ENCODE measurements at regions not wholly inside any gene's neighbourhood (a gene's known extent, or its start where the extent isn't known, plus 50 kb on each side); places are given as distances from the start of the nearest gene placed in this dataset.

GRCh38 chr1:55286856-55287602 lies 71.9 kb upstream of the USP24 start:
- H3K27me3 Mint-ChIP-seq, result no peaks in the 10 kb centered on the region
- peaks cover 5% of the 10 kb centered on the region in 2 donors for H3K9me3 Mint-ChIP-seq
- peak overlapping the region; percentile 99 for H3K27ac Mint-ChIP-seq
- peak overlapping the region; percentile 68 to 81 for H3K4me3 Mint-ChIP-seq
- H3K36me3 Mint-ChIP-seq, result peaks cover 6 to 22% of the 10 kb centered on the region in 2 donors
- H3K4me1 Mint-ChIP-seq, result peaks cover 36 to 52% of the 10 kb centered on the region in 2 donors
- ATAC-seq (replicated peaks) (peak; percentile 62 to 67), DNase-seq (peak; percentile 59)

GRCh38 chr1:55285834-55286233 lies 70.7 kb upstream of the USP24 start:
- Mint-ChIP-seq H3K27me3 (no peaks in the 10 kb centered on the region), H3K4me1 (peaks cover 36 to 52% of the 10 kb centered on the region in 2 donors), H3K9me3 (peaks cover 5% of the 10 kb centered on the region in 2 donors), H3K36me3 (peaks cover 5 to 20% of the 10 kb centered on the region in 2 donors), H3K4me3 (no peak overlapping the region), H3K27ac (peak overlapping the region; percentile 99)
- DNase-seq, result no peak
- ATAC-seq (replicated peaks), result no peak

GRCh38 chr1:55284856-55285255 lies 69.7 kb upstream of the USP24 start:
- Mint-ChIP-seq H3K27ac (peak overlapping the region; percentile 38), H3K27me3 (no peaks in the 10 kb centered on the region), H3K4me3 (no peak overlapping the region), H3K4me1 (peaks cover 36 to 52% of the 10 kb centered on the region in 2 donors), H3K9me3 (peaks cover 5% of the 10 kb centered on the region in 2 donors), H3K36me3 (peaks cover 3 to 18% of the 10 kb centered on the region in 2 donors)
- ATAC-seq (replicated peaks) (no peak), DNase-seq (peak; percentile 12)

GRCh38 chr1:55282058-55282457 lies 66.9 kb upstream of the USP24 start:
- H3K36me3 Mint-ChIP-seq, result peaks cover 0 to under 1% of the 10 kb centered on the region in 2 donors
- H3K4me1 Mint-ChIP-seq, result peaks cover 23 to 41% of the 10 kb centered on the region in 2 donors
- no peaks in the 10 kb centered on the region for H3K27me3 Mint-ChIP-seq
- DNase-seq, result no peak
- no peak for ATAC-seq (replicated peaks)
- peaks cover 0 to under 1% of the 10 kb centered on the region in 2 donors for H3K9me3 Mint-ChIP-seq
- no peak overlapping the region for H3K4me3 Mint-ChIP-seq
- H3K27ac Mint-ChIP-seq, result no peak overlapping the region

- H3K4me3 Mint-ChIP-seq, result no peak overlapping the region
- DNase-seq (no peak), ATAC-seq (replicated peaks) (no peak)
- no peaks in the 10 kb centered on the region for H3K36me3 Mint-ChIP-seq
- H3K27ac Mint-ChIP-seq, result no peak overlapping the region
- H3K4me1 Mint-ChIP-seq, result peaks cover 23 to 41% of the 10 kb centered on the region in 2 donors
- H3K27me3 Mint-ChIP-seq, result no peaks in the 10 kb centered on the region
- no peaks in the 10 kb centered on the region for H3K9me3 Mint-ChIP-seq
These were observed 65.6 kb upstream of the USP24 start for GRCh38 chr1:55280731-55281130.

GRCh38 chr1:55279627-55280026 lies 64.5 kb upstream of the USP24 start:
- Mint-ChIP-seq H3K27me3 (no peaks in the 10 kb centered on the region), H3K4me1 (peaks cover 26 to 41% of the 10 kb centered on the region in 2 donors), H3K27ac (no peak overlapping the region), H3K9me3 (no peaks in the 10 kb centered on the region), H3K4me3 (no peak overlapping the region), H3K36me3 (no peaks in the 10 kb centered on the region)
- DNase-seq (no peak), ATAC-seq (replicated peaks) (no peak)

- DNase-seq (no peak), ATAC-seq (replicated peaks) (no peak)
- no peaks in the 10 kb centered on the region for H3K36me3 Mint-ChIP-seq
- H3K27me3 Mint-ChIP-seq, result no peaks in the 10 kb centered on the region
- no peak overlapping the region for H3K27ac Mint-ChIP-seq
- H3K4me3 Mint-ChIP-seq, result peak overlapping the region in 1 of 2 donors; percentile 72
- peaks cover 29 to 40% of the 10 kb centered on the region in 2 donors for H3K4me1 Mint-ChIP-seq
- no peaks in the 10 kb centered on the region for H3K9me3 Mint-ChIP-seq
These were observed 63.2 kb upstream of the USP24 start for GRCh38 chr1:55278378-55278777.

- Mint-ChIP-seq H3K4me1 (peaks cover 31 to 40% of the 10 kb centered on the region in 2 donors), H3K27ac (peak overlapping the region; percentile 92), H3K4me3 (peak overlapping the region; percentile 58 to 82), H3K27me3 (no peaks in the 10 kb centered on the region), H3K36me3 (no peaks in the 10 kb centered on the region), H3K9me3 (no peaks in the 10 kb centered on the region)
- ATAC-seq (replicated peaks) (peak; percentile 90 to 93), DNase-seq (peak; percentile 81)
These were observed 62.4 kb upstream of the USP24 start for GRCh38 chr1:55277377-55278130.

GRCh38 chr1:55276671-55277376 lies 61.7 kb upstream of the USP24 start:
- Mint-ChIP-seq H3K36me3 (no peaks in the 10 kb centered on the region), H3K27ac (peak overlapping the region; percentile 92), H3K4me3 (peak overlapping the region; percentile 58 to 82), H3K4me1 (peaks cover 31 to 40% of the 10 kb centered on the region in 2 donors), H3K27me3 (no peaks in the 10 kb centered on the region), H3K9me3 (no peaks in the 10 kb centered on the region)
- DNase-seq, result no peak
- ATAC-seq (replicated peaks), result no peak

- DNase-seq, result no peak
- Mint-ChIP-seq H3K27ac (no peak overlapping the region), H3K4me3 (no peak overlapping the region)
These were observed 60.8 kb upstream of the USP24 start for GRCh38 chr1:55275941-55276341.

GRCh38 chr1:55275151-55275748 lies 60.1 kb upstream of the USP24 start:
- peak overlapping the region; percentile 81 for H3K27ac Mint-ChIP-seq
- H3K4me3 Mint-ChIP-seq, result no peak overlapping the region
- ATAC-seq (replicated peaks) (no peak), DNase-seq (no peak)
- H3K9me3 Mint-ChIP-seq, result no peaks in the 10 kb centered on the region
- H3K27me3 Mint-ChIP-seq, result no peaks in the 10 kb centered on the region
- H3K36me3 Mint-ChIP-seq, result no peaks in the 10 kb centered on the region
- peaks cover 31 to 40% of the 10 kb centered on the region in 2 donors for H3K4me1 Mint-ChIP-seq

More at GRCh38 chr1:55275941-55276341, 60.8 kb upstream of the USP24 start:
- Mint-ChIP-seq H3K9me3 (no peaks in the 10 kb centered on the region), H3K27me3 (no peaks in the 10 kb centered on the region), H3K36me3 (no peaks in the 10 kb centered on the region), H3K4me1 (peaks cover 31 to 40% of the 10 kb centered on the region in 2 donors)
- peak; percentile 38 to 45 for ATAC-seq (replicated peaks)

- DNase-seq (no peak), ATAC-seq (replicated peaks) (no peak)
- Mint-ChIP-seq H3K36me3 (no peaks in the 10 kb centered on the region), H3K27ac (no peak overlapping the region), H3K4me3 (no peak overlapping the region), H3K9me3 (no peaks in the 10 kb centered on the region), H3K4me1 (peaks cover 27 to 34% of the 10 kb centered on the region in 2 donors), H3K27me3 (no peaks in the 10 kb centered on the region)
These were observed 57.8 kb upstream of the USP24 start for GRCh38 chr1:55272994-55273393.
